ENCODE measurements at regions not wholly inside any gene's neighbourhood (a gene's known extent, or its start where the extent isn't known, plus 50 kb on each side); places are given as distances from the start of the nearest gene placed in this dataset.

GRCh38 chr15:26158176-26158575, 295.0 kb upstream of the ATP10A start:
- TF ChIP-seq, protein P1, sequence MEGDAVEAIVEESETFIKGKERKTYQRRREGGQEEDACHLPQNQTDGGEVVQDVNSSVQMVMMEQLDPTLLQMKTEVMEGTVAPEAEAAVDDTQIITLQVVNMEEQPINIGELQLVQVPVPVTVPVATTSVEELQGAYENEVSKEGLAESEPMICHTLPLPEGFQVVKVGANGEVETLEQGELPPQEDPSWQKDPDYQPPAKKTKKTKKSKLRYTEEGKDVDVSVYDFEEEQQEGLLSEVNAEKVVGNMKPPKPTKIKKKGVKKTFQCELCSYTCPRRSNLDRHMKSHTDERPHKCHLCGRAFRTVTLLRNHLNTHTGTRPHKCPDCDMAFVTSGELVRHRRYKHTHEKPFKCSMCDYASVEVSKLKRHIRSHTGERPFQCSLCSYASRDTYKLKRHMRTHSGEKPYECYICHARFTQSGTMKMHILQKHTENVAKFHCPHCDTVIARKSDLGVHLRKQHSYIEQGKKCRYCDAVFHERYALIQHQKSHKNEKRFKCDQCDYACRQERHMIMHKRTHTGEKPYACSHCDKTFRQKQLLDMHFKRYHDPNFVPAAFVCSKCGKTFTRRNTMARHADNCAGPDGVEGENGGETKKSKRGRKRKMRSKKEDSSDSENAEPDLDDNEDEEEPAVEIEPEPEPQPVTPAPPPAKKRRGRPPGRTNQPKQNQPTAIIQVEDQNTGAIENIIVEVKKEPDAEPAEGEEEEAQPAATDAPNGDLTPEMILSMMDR (IDR thresholded peaks at IDR 0.05; ENCODE audit: insufficient read depth, missing control alignments) = no peak
- no peak for FAIRE-seq
- DNase-seq (ENCODE audit: insufficient read length, low spot score) = no peak

- no peak for FAIRE-seq
- DNase-seq (ENCODE audit: insufficient read length, low spot score) = no peak
- TF ChIP-seq, protein P1 (IDR thresholded peaks at IDR 0.05; ENCODE audit: insufficient read depth, missing control alignments) = no peak
These were observed 294.0 kb upstream of the ATP10A start for GRCh38 chr15:26157081-26157480.

DNA sequence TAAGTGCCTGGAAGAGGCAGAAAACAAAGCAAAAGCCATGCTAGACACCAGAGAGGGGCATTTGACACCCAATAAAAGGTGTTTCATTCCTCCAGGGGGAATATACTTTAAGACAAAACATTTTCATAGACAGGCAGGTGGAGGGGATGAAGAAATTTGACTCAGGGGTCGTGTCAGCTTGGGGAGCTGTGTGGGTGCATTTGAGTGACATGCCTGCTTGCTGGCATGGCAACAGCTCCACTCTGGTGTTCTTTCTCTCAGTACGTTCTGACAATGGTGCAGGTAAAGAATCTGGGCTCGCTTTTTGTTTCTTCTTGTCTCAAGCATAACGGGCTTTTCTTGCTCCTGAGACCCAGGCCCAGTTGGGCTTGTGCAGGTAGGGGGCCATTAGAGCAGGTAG, 292.9 kb upstream of the ATP10A start:
- FAIRE-seq = no peak
- TF ChIP-seq, protein P1 (IDR thresholded peaks at IDR 0.05; ENCODE audit: insufficient read depth, missing control alignments) = no peak
- DNase-seq (ENCODE audit: insufficient read length, low spot score) = no peak

- DNase-seq (ENCODE audit: insufficient read length, low spot score) (no peak), FAIRE-seq (no peak)
- TF ChIP-seq, protein P1 (IDR thresholded peaks at IDR 0.05; ENCODE audit: insufficient read depth, missing control alignments) = no peak
These were observed 285.2 kb upstream of the ATP10A start for GRCh38 chr15:26148156-26148860.

- FAIRE-seq = no peak
- TF ChIP-seq, protein P1 (IDR thresholded peaks at IDR 0.05; ENCODE audit: insufficient read depth, missing control alignments) = no peak
- no peak for DNase-seq (ENCODE audit: insufficient read length, low spot score)
These were observed 283.1 kb upstream of the ATP10A start for GRCh38 chr15:26146202-26146601.

DNA sequence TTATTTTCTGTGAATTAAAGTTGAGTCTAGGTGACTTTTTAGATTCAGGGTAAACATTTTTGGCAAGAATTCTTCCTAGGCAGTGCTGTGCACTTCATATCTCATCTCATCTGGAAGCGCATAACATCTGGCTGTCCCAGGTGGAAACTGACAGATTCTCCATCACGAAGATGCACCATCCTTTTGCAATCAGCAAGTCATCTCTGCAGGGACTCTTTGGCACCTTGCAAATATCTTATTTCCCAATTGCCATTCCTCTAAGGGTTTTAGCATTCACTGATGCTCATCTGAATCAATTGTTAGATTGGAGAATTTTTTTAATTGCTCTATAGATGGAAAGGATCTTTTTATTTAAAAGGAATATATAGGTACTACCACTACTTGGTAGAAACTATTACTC, 282.7 kb upstream of the ATP10A start:
- TF ChIP-seq, protein P1 (IDR thresholded peaks at IDR 0.05; ENCODE audit: insufficient read depth, missing control alignments) = no peak
- FAIRE-seq (no peak), DNase-seq (ENCODE audit: insufficient read length, low spot score) (no peak)

- TF ChIP-seq, protein P1 (IDR thresholded peaks at IDR 0.05; ENCODE audit: insufficient read depth, missing control alignments) = no peak
- no peak for DNase-seq (ENCODE audit: insufficient read length, low spot score)
- FAIRE-seq = no peak
These were observed 281.7 kb upstream of the ATP10A start for GRCh38 chr15:26144836-26145235.
